ENCODE measurements at regions not wholly inside any gene's neighbourhood (a gene's known extent, or its start where the extent isn't known, plus 50 kb on each side); places are given as distances from the start of the nearest gene placed in this dataset.
"Not testable (repeated sequence)": the region's sequence is repeated elsewhere in the genome, so short reads cannot be mapped to it uniquely, and the experiment has no call there.

- ChIA-PET CTCF (no interaction called here), POLR2A (no interaction called here)
- no peak for DNase-seq
These were observed 396.1 kb downstream of the ZNF33B start for GRCh38 chr10:42242135-42242805.

DNA sequence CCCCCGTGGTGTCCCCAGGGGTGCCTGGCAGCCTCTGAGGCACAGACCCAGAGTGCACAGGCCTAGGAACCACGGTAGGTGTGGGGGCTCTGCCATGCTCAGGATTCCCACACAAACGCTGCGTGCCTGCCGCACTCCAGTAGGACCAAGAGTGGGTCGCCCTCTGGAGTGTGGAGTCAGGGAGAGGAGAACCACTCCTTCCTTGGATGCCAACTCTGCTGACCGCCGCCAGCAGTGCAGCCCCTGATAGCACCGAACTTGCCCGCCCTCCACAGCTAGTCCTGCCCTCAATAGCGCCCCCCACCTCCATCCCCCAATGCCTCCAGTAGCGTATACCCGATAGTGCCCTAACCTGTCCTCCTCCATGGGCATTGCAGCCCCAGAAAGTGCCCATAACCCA, 402.0 kb downstream of the ZNF33B start:
- H3K36me3 Mint-ChIP-seq (ENCODE audit: low read depth); H3K27ac ChIP-seq (ENCODE audit: low read depth in 1 of 2, low read length in 2 of 2); H3K4me1 Mint-ChIP-seq (ENCODE audit: low read depth); H3K4me3 ChIP-seq (ENCODE audit: low read length); ATAC-seq (ENCODE audit: poor library complexity); DNase-seq; POLR2A ChIA-PET; H3K27me3 Mint-ChIP-seq; intact Hi-C loops (cut with DNase I, micrococcal nuclease); H3K9me3 Mint-ChIP-seq; H3K4me3 Mint-ChIP-seq; H3K4me1 ChIP-seq (ENCODE audit: insufficient read depth, low read length); H3K36me3 ChIP-seq (ENCODE audit: insufficient read depth, low read length); H3K27me3 ChIP-seq (ENCODE audit: control insufficient read depth in 1 of 2, insufficient read depth in 2 of 2, low read length in 2 of 2); H3K27ac Mint-ChIP-seq; CTCF ChIA-PET: not testable (repeated sequence)
- peaks cover 0 to 48% of the 10 kb centered on the region in 2 experiments for H3K9me3 ChIP-seq (ENCODE audit: control insufficient read depth in 1 of 2, insufficient read depth in 1 of 2, low read length in 2 of 2)

More at GRCh38 chr10:42242135-42242805, 396.1 kb downstream of the ZNF33B start:
- H3K27me3 Mint-ChIP-seq: peaks cover 47% of the 10 kb centered on the region
- no peak overlapping the region for H3K27ac Mint-ChIP-seq
- no peak for TF ChIP-seq CTCF (IDR thresholded peaks at IDR 0.05)
- intact Hi-C loops (cut with DNase I, micrococcal nuclease): no loop called here
- H3K4me1 Mint-ChIP-seq (ENCODE audit: low read depth): peaks cover 5% of the 10 kb centered on the region
- H3K4me1 ChIP-seq (ENCODE audit: insufficient read depth, low read length): no peaks in the 10 kb centered on the region
- H3K27ac ChIP-seq (ENCODE audit: low read depth in 1 of 2, low read length in 2 of 2): no peak overlapping the region
- ATAC-seq (ENCODE audit: poor library complexity): no peak
- H3K36me3 Mint-ChIP-seq (ENCODE audit: low read depth): peaks cover 4% of the 10 kb centered on the region
- peaks cover 0 to 18% of the 10 kb centered on the region in 2 experiments for H3K9me3 ChIP-seq (ENCODE audit: control insufficient read depth in 1 of 2, insufficient read depth in 1 of 2, low read length in 2 of 2)
- no peak overlapping the region for H3K4me3 ChIP-seq (ENCODE audit: low read length)
- H3K36me3 ChIP-seq (ENCODE audit: insufficient read depth, low read length): no peaks in the 10 kb centered on the region
- peaks cover 2% of the 10 kb centered on the region for H3K9me3 Mint-ChIP-seq
- H3K27me3 ChIP-seq (ENCODE audit: control insufficient read depth in 1 of 2, insufficient read depth in 2 of 2, low read length in 2 of 2): no peaks in the 10 kb centered on the region
- no peak overlapping the region for H3K4me3 Mint-ChIP-seq

GRCh38 chr10:42235736-42236135, 402.6 kb downstream of the ZNF33B start:
- H3K27ac Mint-ChIP-seq; H3K9me3 Mint-ChIP-seq; H3K36me3 Mint-ChIP-seq (ENCODE audit: low read depth); ATAC-seq (ENCODE audit: poor library complexity); H3K27me3 Mint-ChIP-seq; H3K4me3 ChIP-seq (ENCODE audit: low read length); intact Hi-C loops (cut with DNase I, micrococcal nuclease); POLR2A ChIA-PET; H3K27me3 ChIP-seq (ENCODE audit: control insufficient read depth in 1 of 2, insufficient read depth in 2 of 2, low read length in 2 of 2); H3K27ac ChIP-seq (ENCODE audit: low read depth in 1 of 2, low read length in 2 of 2); H3K4me1 ChIP-seq (ENCODE audit: insufficient read depth, low read length); DNase-seq; H3K36me3 ChIP-seq (ENCODE audit: insufficient read depth, low read length); H3K4me1 Mint-ChIP-seq (ENCODE audit: low read depth); H3K4me3 Mint-ChIP-seq; CTCF ChIA-PET: not testable (repeated sequence)
- H3K9me3 ChIP-seq (ENCODE audit: control insufficient read depth in 1 of 2, insufficient read depth in 1 of 2, low read length in 2 of 2): peaks cover 0 to 53% of the 10 kb centered on the region in 2 experiments

DNA sequence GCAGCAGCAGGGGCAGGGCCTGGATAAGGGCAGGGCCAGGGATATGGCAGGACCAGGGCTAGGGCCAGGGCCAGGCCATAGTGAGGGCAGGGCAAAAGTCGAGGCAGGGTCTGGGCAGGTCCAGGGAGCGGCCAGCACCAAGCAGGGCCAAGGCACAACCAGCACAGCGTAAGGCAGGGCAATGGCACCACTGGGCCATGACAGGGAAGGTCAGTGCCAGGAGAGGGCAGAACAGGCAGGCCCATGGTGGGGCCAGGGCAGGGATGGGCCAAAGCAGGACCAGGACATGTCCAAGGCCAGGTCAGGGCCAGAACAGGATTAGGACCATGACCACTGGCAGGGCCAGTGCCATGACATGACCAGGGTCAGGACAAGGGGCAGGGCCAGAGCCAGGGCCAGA, 403.1 kb downstream of the ZNF33B start:
- H3K27ac Mint-ChIP-seq; intact Hi-C loops (cut with DNase I, micrococcal nuclease); H3K9me3 Mint-ChIP-seq; POLR2A ChIA-PET; H3K4me3 Mint-ChIP-seq; H3K4me1 ChIP-seq (ENCODE audit: insufficient read depth, low read length); H3K27me3 Mint-ChIP-seq; DNase-seq; H3K27me3 ChIP-seq (ENCODE audit: control insufficient read depth in 1 of 2, insufficient read depth in 2 of 2, low read length in 2 of 2); H3K36me3 Mint-ChIP-seq (ENCODE audit: low read depth); H3K36me3 ChIP-seq (ENCODE audit: insufficient read depth, low read length); H3K27ac ChIP-seq (ENCODE audit: low read depth in 1 of 2, low read length in 2 of 2); ATAC-seq (ENCODE audit: poor library complexity); CTCF ChIA-PET; H3K4me1 Mint-ChIP-seq (ENCODE audit: low read depth); H3K4me3 ChIP-seq (ENCODE audit: low read length): not testable (repeated sequence)
- peaks cover 0 to 58% of the 10 kb centered on the region in 2 experiments for H3K9me3 ChIP-seq (ENCODE audit: control insufficient read depth in 1 of 2, insufficient read depth in 1 of 2, low read length in 2 of 2)

- ATAC-seq (ENCODE audit: poor library complexity); H3K27ac Mint-ChIP-seq; H3K27ac ChIP-seq (ENCODE audit: low read depth in 1 of 2, low read length in 2 of 2); intact Hi-C loops (cut with DNase I, micrococcal nuclease); H3K27me3 ChIP-seq (ENCODE audit: control insufficient read depth in 1 of 2, insufficient read depth in 2 of 2, low read length in 2 of 2); H3K27me3 Mint-ChIP-seq; H3K36me3 ChIP-seq (ENCODE audit: insufficient read depth, low read length); H3K4me3 Mint-ChIP-seq; CTCF ChIA-PET; DNase-seq; H3K4me1 ChIP-seq (ENCODE audit: insufficient read depth, low read length); H3K36me3 Mint-ChIP-seq (ENCODE audit: low read depth); POLR2A ChIA-PET; H3K9me3 Mint-ChIP-seq; H3K4me3 ChIP-seq (ENCODE audit: low read length); H3K4me1 Mint-ChIP-seq (ENCODE audit: low read depth): not testable (repeated sequence)
- peaks cover 0 to 65% of the 10 kb centered on the region in 2 experiments for H3K9me3 ChIP-seq (ENCODE audit: control insufficient read depth in 1 of 2, insufficient read depth in 1 of 2, low read length in 2 of 2)
These were observed 403.9 kb downstream of the ZNF33B start for GRCh38 chr10:42234506-42234905.

GRCh38 chr10:42233461-42234206, 404.7 kb downstream of the ZNF33B start:
- H3K4me3 Mint-ChIP-seq; CTCF ChIA-PET; H3K36me3 ChIP-seq (ENCODE audit: insufficient read depth, low read length); H3K4me1 ChIP-seq (ENCODE audit: insufficient read depth, low read length); H3K4me1 Mint-ChIP-seq (ENCODE audit: low read depth); ATAC-seq (ENCODE audit: poor library complexity); H3K27me3 Mint-ChIP-seq; H3K36me3 Mint-ChIP-seq (ENCODE audit: low read depth); H3K27me3 ChIP-seq (ENCODE audit: control insufficient read depth in 1 of 2, insufficient read depth in 2 of 2, low read length in 2 of 2); H3K27ac Mint-ChIP-seq; intact Hi-C loops (cut with DNase I, micrococcal nuclease); DNase-seq; H3K27ac ChIP-seq (ENCODE audit: low read depth in 1 of 2, low read length in 2 of 2); H3K4me3 ChIP-seq (ENCODE audit: low read length); POLR2A ChIA-PET; H3K9me3 Mint-ChIP-seq: not testable (repeated sequence)
- peaks cover 0 to 65% of the 10 kb centered on the region in 2 experiments for H3K9me3 ChIP-seq (ENCODE audit: control insufficient read depth in 1 of 2, insufficient read depth in 1 of 2, low read length in 2 of 2)
